HepG2 (cell line): ENCODE measurements at regions not wholly inside any gene's neighbourhood (a gene's known extent, or its start where the extent isn't known, plus 50 kb on each side); places are given as distances from the start of the nearest gene placed in this dataset.

Experiments
- ATAC-seq: fragments of 200-7000 bp; cut with Tn5 transposase; 3 replicates; pipeline ENCODE4 v1.9.1; 2020; ENCODE audit warnings: mild to moderate bottlenecking, moderate library complexity
- BruUV-seq: library from RNA; stranded (reverse); fragments of 400-500 nt; replicated peaks from 2 replicates; lab custom pipeline; 2021; lab: Mats Ljungman, UMichigan
- CTCF ChIA-PET: fragments of 300-600 bp; formaldehyde crosslinking; extraction: SDS; loops from one replicate; lab custom pipeline; 2021; ENCODE audit warnings: low total read pairs, inconsistent platforms, low intra/inter-chr PET ratio; lab: Yijun Ruan, JAX
- POLR2A ChIA-PET: fragments of 350-600 bp; sonication (Branson Sonifier 250); formaldehyde crosslinking; loops from one replicate; lab custom pipeline; 2020; ENCODE audit warnings: antibody characterized with exemption, inconsistent platforms; lab: Yijun Ruan, JAX
- DNase-seq: peaks from one replicate; pipeline ENCODE4 v3.0.0-alpha.2; 2015; ENCODE audit warnings: low spot score
- FAIRE-seq: peaks from 3 replicates; lab custom pipeline; 2011; peaks lifted over from hg19 to GRCh38; lab: Jason Lieb, UNC
- H2AFZ ChIP-seq: one replicate; pipeline ENCODE4 v1.6.1; 2011; ENCODE audit warnings: low read length, inconsistent platforms
- H3K27ac ChIP-seq: fragments of 300-600 bp; 3 replicates; pipeline ENCODE4 v1.8.0; 2011; ENCODE audit warnings: mixed run types, mild to moderate bottlenecking, mixed read lengths, low read length, inconsistent platforms; ENCODE audit not compliant: insufficient read depth; ENCODE audit errors: extremely low read length
- H3K27me3 ChIP-seq, 2 experiments: fragments of 200-600 bp in 1 of 2; 2 replicates in 1 of 2; 3 replicates in 1 of 2; pipeline versions ENCODE4 v1.6.0 to v1.8.0; 2011; ENCODE audit warnings: low read length in 2 of 2, mild to moderate bottlenecking in 2 of 2, moderate library complexity in 2 of 2, inconsistent platforms in 1 of 2; ENCODE audit not compliant: insufficient read depth in 2 of 2, control insufficient read depth in 1 of 2
- H3K36me3 ChIP-seq, 2 experiments: fragments of 200-600 bp in 1 of 2; replicated peaks in 1 of 2; 2 replicates in 1 of 2; 3 replicates in 1 of 2; pipeline versions ENCODE4 v1.5.1 to v1.8.0; 2011; ENCODE audit warnings: low read length in 2 of 2, inconsistent platforms in 1 of 2; ENCODE audit not compliant: insufficient read depth in 2 of 2, control insufficient read depth in 1 of 2
- H3K4me1 ChIP-seq: 2 replicates; pipeline ENCODE4 v1.5.1; 2012; ENCODE audit warnings: low read length, inconsistent platforms; ENCODE audit not compliant: insufficient read depth
- H3K4me2 ChIP-seq: 2 replicates; pipeline ENCODE4 v1.6.0; 2011; ENCODE audit warnings: low read depth, low read length, inconsistent platforms
- H3K4me3 ChIP-seq, 3 experiments: fragments of 200-600 bp in 1 of 3; sonication (generic), shearing (Covaris generic) in 1 of 3; replicated peaks in 1 of 3; 2 replicates each; pipeline ENCODE4 v1.5.1; 2011 to 2016; ENCODE audit warnings: low read length in 3 of 3, inconsistent platforms in 2 of 3, low read depth in 2 of 3, mild to moderate bottlenecking in 2 of 3, control low read depth in 1 of 3, mixed read lengths in 1 of 3; ENCODE audit not compliant: insufficient read depth in 1 of 3
- H3K79me2 ChIP-seq: one replicate; pipeline ENCODE4 v1.6.1; 2011; ENCODE audit warnings: low read length, inconsistent platforms; ENCODE audit not compliant: insufficient read depth
- H3K9ac ChIP-seq: 2 replicates; pipeline ENCODE4 v1.6.0; 2011; ENCODE audit warnings: mild to moderate bottlenecking, low read depth, low read length, inconsistent platforms; ENCODE audit not compliant: insufficient read depth
- H3K9me3 ChIP-seq: 2 replicates; pipeline ENCODE4 v1.5.1; 2012; ENCODE audit warnings: mild to moderate bottlenecking, low read length
- H4K20me1 ChIP-seq: 2 replicates; pipeline ENCODE4 v1.6.0; 2011; ENCODE audit warnings: inconsistent platforms, mild to moderate bottlenecking, low read length, moderate library complexity; ENCODE audit not compliant: insufficient read depth
- ARID4A ChIP-seq: sonication (generic); formaldehyde crosslinking; IDR thresholded peaks from 2 replicates; pipeline ENCODE4 v1.5.0; 2020; ENCODE audit warnings: mild to moderate bottlenecking, missing genetic modification reagents, borderline replicate concordance
- BCL3 ChIP-seq: sonication (generic); formaldehyde crosslinking; IDR thresholded peaks from 2 replicates; pipeline ENCODE4 v1.5.1; 2020; ENCODE audit warnings: mild to moderate bottlenecking, missing genetic modification reagents, moderate library complexity
- CBFB ChIP-seq: sonication (generic); formaldehyde crosslinking; IDR thresholded peaks from 2 replicates; pipeline ENCODE4 v1.4.0; 2020; ENCODE audit warnings: missing genetic modification reagents
- MXI1 ChIP-seq: IDR thresholded peaks from 3 replicates; pipeline ENCODE4 v1.6.1; 2012; ENCODE audit warnings: low read depth, low read length, inconsistent platforms, borderline replicate concordance
- MYC ChIP-seq: sonication (generic); formaldehyde crosslinking; IDR thresholded peaks from 2 replicates; pipeline ENCODE4 v1.9.0; 2021; ENCODE audit warnings: missing genetic modification reagents, borderline replicate concordance
- MYNN ChIP-seq: sonication (generic); formaldehyde crosslinking; IDR thresholded peaks from 2 replicates; pipeline ENCODE4 v1.4.0; 2020; ENCODE audit warnings: mild to moderate bottlenecking, low read depth, missing genetic modification reagents
- PHF21A ChIP-seq: sonication (generic); formaldehyde crosslinking; IDR thresholded peaks from 2 replicates; pipeline ENCODE4 v1.5.0; 2020; ENCODE audit warnings: mild to moderate bottlenecking, missing genetic modification reagents
- RARG ChIP-seq: sonication (generic); formaldehyde crosslinking; IDR thresholded peaks from 2 replicates; pipeline ENCODE4 v1.4.0; 2020; ENCODE audit warnings: low read depth, mild to moderate bottlenecking, missing genetic modification reagents
- SAP130 ChIP-seq: IDR thresholded peaks from 2 replicates; pipeline ENCODE4 v1.6.1; 2016; ENCODE audit warnings: low read depth
- TRIM24 ChIP-seq: sonication (generic); formaldehyde crosslinking; IDR thresholded peaks from 2 replicates; pipeline ENCODE4 v1.8.0; 2022; ENCODE audit warnings: mild to moderate bottlenecking, missing genetic modification reagents
- ZNF350 ChIP-seq: sonication (generic); formaldehyde crosslinking; IDR thresholded peaks from 2 replicates; pipeline ENCODE4 v1.4.0; 2020; ENCODE audit warnings: mild to moderate bottlenecking, low read depth, missing genetic modification reagents, borderline replicate concordance
- ZNF414 ChIP-seq: sonication (generic); formaldehyde crosslinking; IDR thresholded peaks from 2 replicates; pipeline ENCODE4 v1.5.0; 2020; ENCODE audit warnings: missing genetic modification reagents
- ZNF660 ChIP-seq: sonication (generic); formaldehyde crosslinking; IDR thresholded peaks from 2 replicates; pipeline ENCODE4 v1.5.1; 2020; ENCODE audit warnings: mild to moderate bottlenecking, low read depth, missing genetic modification reagents, borderline replicate concordance
- ZNF761 ChIP-seq: sonication (generic); formaldehyde crosslinking; conservative IDR thresholded peaks from 2 replicates; pipeline ENCODE4 v1.4.0; 2020; ENCODE audit warnings: mild to moderate bottlenecking, missing genetic modification reagents
- WGBS: methylation state at CpG from one replicate; pipeline ENCODE4 v1.1.6; 2017; ENCODE audit warnings: low lambda C conversion rate; 5-methylcytosine and 5-hydroxymethylcytosine counted together
- in situ Hi-C: cut with HindIII; loops from 2 replicates; pipeline ENCODE4 v1.10.0; 2017; ENCODE audit warnings: low pct_unique_long_range_greater_than_20kb; ENCODE audit not compliant: extremely low pct_ligation_motif_present
- intact Hi-C: fragments of 100-400 bp; cut with micrococcal nuclease; formaldehyde crosslinking; loops from one replicate; pipeline ENCODE4 v1.10.0; 2022; ENCODE audit not compliant: unreplicated experiment
- TF ChIP-seq, protein P1 (sequence below): IDR thresholded peaks from 2 replicates; pipeline ENCODE4 v1.6.1; 2018; ENCODE audit warnings: missing genetic modification reagents
- TF ChIP-seq, protein P2 (sequence below): sonication (generic); formaldehyde crosslinking; IDR thresholded peaks from 2 replicates; pipeline ENCODE4 v1.4.0; 2020; ENCODE audit warnings: missing genetic modification reagents, borderline replicate concordance

DNA sequence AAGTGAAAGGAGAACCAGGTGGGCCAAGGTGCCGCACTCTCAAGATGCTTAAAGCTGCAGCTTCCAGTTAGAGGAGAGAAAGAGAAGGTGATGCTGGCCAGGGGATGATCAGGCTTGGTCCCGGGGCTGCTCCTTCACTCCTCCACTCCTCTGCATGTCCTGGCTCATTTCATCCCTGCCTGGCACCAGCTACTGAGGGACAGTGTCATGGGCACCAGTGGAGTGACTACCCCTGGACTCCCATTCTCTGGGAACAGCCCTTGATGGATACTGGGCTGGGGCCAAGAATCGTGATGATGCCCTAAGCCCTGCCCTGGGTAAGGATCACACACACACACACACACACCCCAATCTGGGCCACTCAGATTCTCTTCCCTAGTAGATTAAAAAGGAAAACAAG is 243.7 kb downstream of the UACA start:
- Histone ChIP-seq H3K4me1 (no peaks in the 10 kb centered on the region), H3K4me3 (no peak overlapping the region), H3K4me2 (no peak overlapping the region), H3K27ac (no peak overlapping the region), H4K20me1 (no peaks in the 10 kb centered on the region), H3K27me3 (peaks cover 3 to 5% of the 10 kb centered on the region in 2 experiments; a peak in 2 of 5 replicates), H3K9ac (no peak overlapping the region), H3K36me3 (no peaks in the 10 kb centered on the region), H3K79me2 (no peaks in the 10 kb centered on the region), H2AFZ (no peak overlapping the region), H3K9me3 (no peaks in the 10 kb centered on the region)
- no TSS peak for BruUV-seq
- ChIA-PET CTCF (no interaction called here), POLR2A (no interaction called here)
- FAIRE-seq (no peak), ATAC-seq (no peak), DNase-seq (no peak)
- TF ChIP-seq ZNF350 (no peak), SAP130 (CRISPR knock-in tag) (no peak), MYNN (no peak), ZNF414 (CRISPR knock-in tag) (no peak), BCL3 (CRISPR knock-in tag) (no peak), ZNF660 (CRISPR knock-in tag) (no peak), MYC (CRISPR knock-in tag) (no peak), RARG (CRISPR knock-in tag) (no peak), TRIM24 (CRISPR knock-in tag) (no peak), MXI1 (no peak), ZNF761 (no peak), ARID4A (CRISPR knock-in tag) (no peak), PHF21A (CRISPR knock-in tag) (no peak), CBFB (CRISPR knock-in tag) (no peak)
- TF ChIP-seq, protein P1, sequence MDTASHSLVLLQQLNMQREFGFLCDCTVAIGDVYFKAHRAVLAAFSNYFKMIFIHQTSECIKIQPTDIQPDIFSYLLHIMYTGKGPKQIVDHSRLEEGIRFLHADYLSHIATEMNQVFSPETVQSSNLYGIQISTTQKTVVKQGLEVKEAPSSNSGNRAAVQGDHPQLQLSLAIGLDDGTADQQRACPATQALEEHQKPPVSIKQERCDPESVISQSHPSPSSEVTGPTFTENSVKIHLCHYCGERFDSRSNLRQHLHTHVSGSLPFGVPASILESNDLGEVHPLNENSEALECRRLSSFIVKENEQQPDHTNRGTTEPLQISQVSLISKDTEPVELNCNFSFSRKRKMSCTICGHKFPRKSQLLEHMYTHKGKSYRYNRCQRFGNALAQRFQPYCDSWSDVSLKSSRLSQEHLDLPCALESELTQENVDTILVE (CRISPR knock-in tag): no peak
- TF ChIP-seq, protein P2, sequence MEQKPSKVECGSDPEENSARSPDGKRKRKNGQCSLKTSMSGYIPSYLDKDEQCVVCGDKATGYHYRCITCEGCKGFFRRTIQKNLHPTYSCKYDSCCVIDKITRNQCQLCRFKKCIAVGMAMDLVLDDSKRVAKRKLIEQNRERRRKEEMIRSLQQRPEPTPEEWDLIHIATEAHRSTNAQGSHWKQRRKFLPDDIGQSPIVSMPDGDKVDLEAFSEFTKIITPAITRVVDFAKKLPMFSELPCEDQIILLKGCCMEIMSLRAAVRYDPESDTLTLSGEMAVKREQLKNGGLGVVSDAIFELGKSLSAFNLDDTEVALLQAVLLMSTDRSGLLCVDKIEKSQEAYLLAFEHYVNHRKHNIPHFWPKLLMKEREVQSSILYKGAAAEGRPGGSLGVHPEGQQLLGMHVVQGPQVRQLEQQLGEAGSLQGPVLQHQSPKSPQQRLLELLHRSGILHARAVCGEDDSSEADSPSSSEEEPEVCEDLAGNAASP (CRISPR knock-in tag): no peak
- intact Hi-C loops: no loop called here
- in situ Hi-C loops: no loop called here
- WGBS: 21% methylated on average over 3 of the region's 3 CpGs
